ENCODE measurements at regions not wholly inside any gene's neighbourhood (a gene's known extent, or its start where the extent isn't known, plus 50 kb on each side); places are given as distances from the start of the nearest gene placed in this dataset.

GRCh38 chr11:121890946-121891515 is 225.0 kb downstream of the BLID start:
- no peaks in the 10 kb centered on the region for H3K36me3 ChIP-seq (ENCODE audit: low read length)
- H3K27me3 ChIP-seq (ENCODE audit: low read length): no peaks in the 10 kb centered on the region
- H4K20me1 ChIP-seq (ENCODE audit: low read depth, low read length): no peaks in the 10 kb centered on the region
- no peak overlapping the region for H3K27ac ChIP-seq (ENCODE audit: low read depth, low read length)
- no peaks in the 10 kb centered on the region for H3K79me2 ChIP-seq (ENCODE audit: insufficient read depth, low read length)
- H3F3A ChIP-seq (ENCODE audit: insufficient read depth): no peaks in the 10 kb centered on the region
- no peak overlapping the region for H2AFZ ChIP-seq (ENCODE audit: low read depth, low read length, severe bottlenecking)
- H3K4me3 ChIP-seq (ENCODE audit: insufficient read depth, low read length, poor library complexity, severe bottlenecking): no peak overlapping the region
- H3K9me2 ChIP-seq (replicated peaks; ENCODE audit: insufficient read depth, low read length): no peaks in the 10 kb centered on the region
- no peaks in the 10 kb centered on the region for H3K9me3 ChIP-seq (ENCODE audit: insufficient read depth, low read length)
- no peak overlapping the region for H3K9ac ChIP-seq (ENCODE audit: low read length)
- H3K4me2 ChIP-seq (ENCODE audit: low read depth, low read length, poor library complexity, severe bottlenecking): no peak overlapping the region
- TF ChIP-seq, protein P1, sequence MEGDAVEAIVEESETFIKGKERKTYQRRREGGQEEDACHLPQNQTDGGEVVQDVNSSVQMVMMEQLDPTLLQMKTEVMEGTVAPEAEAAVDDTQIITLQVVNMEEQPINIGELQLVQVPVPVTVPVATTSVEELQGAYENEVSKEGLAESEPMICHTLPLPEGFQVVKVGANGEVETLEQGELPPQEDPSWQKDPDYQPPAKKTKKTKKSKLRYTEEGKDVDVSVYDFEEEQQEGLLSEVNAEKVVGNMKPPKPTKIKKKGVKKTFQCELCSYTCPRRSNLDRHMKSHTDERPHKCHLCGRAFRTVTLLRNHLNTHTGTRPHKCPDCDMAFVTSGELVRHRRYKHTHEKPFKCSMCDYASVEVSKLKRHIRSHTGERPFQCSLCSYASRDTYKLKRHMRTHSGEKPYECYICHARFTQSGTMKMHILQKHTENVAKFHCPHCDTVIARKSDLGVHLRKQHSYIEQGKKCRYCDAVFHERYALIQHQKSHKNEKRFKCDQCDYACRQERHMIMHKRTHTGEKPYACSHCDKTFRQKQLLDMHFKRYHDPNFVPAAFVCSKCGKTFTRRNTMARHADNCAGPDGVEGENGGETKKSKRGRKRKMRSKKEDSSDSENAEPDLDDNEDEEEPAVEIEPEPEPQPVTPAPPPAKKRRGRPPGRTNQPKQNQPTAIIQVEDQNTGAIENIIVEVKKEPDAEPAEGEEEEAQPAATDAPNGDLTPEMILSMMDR (IDR thresholded peaks at IDR 0.05; ENCODE audit: insufficient read depth, low read length, poor library complexity, severe bottlenecking): no peak
- no peak for TF ChIP-seq EZH2phosphoT487 (conservative IDR thresholded peaks at IDR 0.05; ENCODE audit: low read length)

DNA sequence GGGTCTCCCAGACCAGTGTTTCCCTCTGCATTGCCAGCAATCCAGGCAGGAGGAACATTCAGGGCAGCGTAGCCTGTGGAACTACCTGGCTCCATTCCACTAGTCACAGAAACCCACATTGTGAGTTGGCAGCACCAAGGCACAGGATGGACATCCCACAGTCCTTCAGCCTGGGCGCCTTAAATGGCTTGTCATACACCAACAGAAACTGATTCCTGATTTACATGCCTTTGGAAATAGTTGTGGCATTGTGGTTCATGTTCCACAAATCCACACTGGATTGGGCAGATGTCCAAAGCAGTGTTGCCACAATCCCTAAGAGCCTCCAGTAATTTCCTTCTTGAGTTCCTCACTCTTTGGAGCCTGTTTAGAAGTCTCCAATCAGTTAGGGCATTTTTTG is 225.6 kb downstream of the BLID start:
- Histone ChIP-seq H3K9me2 (replicated peaks; ENCODE audit: insufficient read depth, low read length) (no peaks in the 10 kb centered on the region), H4K20me1 (ENCODE audit: low read depth, low read length) (no peaks in the 10 kb centered on the region), H2AFZ (ENCODE audit: low read depth, low read length, severe bottlenecking) (no peak overlapping the region), H3K4me2 (ENCODE audit: low read depth, low read length, poor library complexity, severe bottlenecking) (no peak overlapping the region), H3K36me3 (ENCODE audit: low read length) (no peaks in the 10 kb centered on the region), H3K27ac (ENCODE audit: low read depth, low read length) (no peak overlapping the region), H3K9ac (ENCODE audit: low read length) (no peak overlapping the region), H3K79me2 (ENCODE audit: insufficient read depth, low read length) (no peaks in the 10 kb centered on the region), H3K27me3 (ENCODE audit: low read length) (no peaks in the 10 kb centered on the region), H3K4me3 (ENCODE audit: insufficient read depth, low read length, poor library complexity, severe bottlenecking) (no peak overlapping the region), H3K9me3 (ENCODE audit: insufficient read depth, low read length) (no peaks in the 10 kb centered on the region), H3F3A (ENCODE audit: insufficient read depth) (no peaks in the 10 kb centered on the region)
- TF ChIP-seq, protein P1 (IDR thresholded peaks at IDR 0.05; ENCODE audit: insufficient read depth, low read length, poor library complexity, severe bottlenecking): no peak
- no peak for TF ChIP-seq EZH2phosphoT487 (conservative IDR thresholded peaks at IDR 0.05; ENCODE audit: low read length)

DNA sequence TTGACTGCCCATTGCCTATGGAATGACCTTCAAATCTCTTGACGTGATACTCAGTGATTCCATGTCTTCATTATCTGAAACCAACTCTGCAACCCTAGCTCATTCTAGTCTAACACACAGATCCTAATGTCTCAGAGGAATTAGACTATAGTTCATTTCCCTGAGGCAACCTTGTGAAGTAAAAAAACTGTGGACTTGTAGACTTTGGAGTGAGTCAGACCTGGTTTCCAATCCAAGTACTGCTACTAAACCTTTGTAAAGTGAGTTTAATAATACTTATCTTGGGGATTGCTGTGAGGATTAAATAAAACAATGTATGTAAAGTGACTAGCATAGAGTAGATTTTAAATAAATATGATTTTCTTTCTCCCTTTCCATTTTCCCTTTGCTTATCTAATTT is 226.1 kb downstream of the BLID start:
- Histone ChIP-seq H3K4me2 (ENCODE audit: low read depth, low read length, poor library complexity, severe bottlenecking) (no peak overlapping the region), H3K27ac (ENCODE audit: low read depth, low read length) (no peak overlapping the region), H3K27me3 (ENCODE audit: low read length) (no peaks in the 10 kb centered on the region), H4K20me1 (ENCODE audit: low read depth, low read length) (no peaks in the 10 kb centered on the region), H3K9me2 (replicated peaks; ENCODE audit: insufficient read depth, low read length) (no peaks in the 10 kb centered on the region), H2AFZ (ENCODE audit: low read depth, low read length, severe bottlenecking) (no peak overlapping the region), H3K9me3 (ENCODE audit: insufficient read depth, low read length) (no peaks in the 10 kb centered on the region), H3K79me2 (ENCODE audit: insufficient read depth, low read length) (no peaks in the 10 kb centered on the region), H3K4me3 (ENCODE audit: insufficient read depth, low read length, poor library complexity, severe bottlenecking) (no peak overlapping the region), H3K36me3 (ENCODE audit: low read length) (no peaks in the 10 kb centered on the region), H3F3A (ENCODE audit: insufficient read depth) (no peaks in the 10 kb centered on the region), H3K9ac (ENCODE audit: low read length) (no peak overlapping the region)
- TF ChIP-seq EZH2phosphoT487 (conservative IDR thresholded peaks at IDR 0.05; ENCODE audit: low read length): no peak
- TF ChIP-seq, protein P1 (IDR thresholded peaks at IDR 0.05; ENCODE audit: insufficient read depth, low read length, poor library complexity, severe bottlenecking): no peak

Data from SU-DHL-6 (cell line).